H9 (cell line): ENCODE measurements at regions not wholly inside any gene's neighbourhood (a gene's known extent, or its start where the extent isn't known, plus 50 kb on each side); places are given as distances from the start of the nearest gene placed in this dataset.

Experiments used
- DNase-seq: peaks from one replicate; pipeline ENCODE4 v3.0.0-alpha.2; 2017
- H2AFZ ChIP-seq: one replicate; pipeline ENCODE4 v1.6.1; 2013; ENCODE audit warnings: mild to moderate bottlenecking, low read length, control low read depth, moderate library complexity
- H2AK5ac ChIP-seq: 2 replicates; pipeline ENCODE4 v1.6.1; 2013; ENCODE audit warnings: low read length, control low read depth, mixed read lengths; ENCODE audit not compliant: insufficient read length
- H2BK120ac ChIP-seq: one replicate; pipeline ENCODE4 v1.6.1; 2013; ENCODE audit warnings: low read depth, mild to moderate bottlenecking, low read length, control low read depth, inconsistent platforms; ENCODE audit not compliant: poor library complexity, severe bottlenecking
- H2BK12ac ChIP-seq: 2 replicates; pipeline ENCODE4 v1.6.1; 2013; ENCODE audit warnings: low read length, control low read depth, mixed read lengths, low read depth; ENCODE audit not compliant: insufficient read length
- H2BK15ac ChIP-seq: 2 replicates; pipeline ENCODE4 v1.6.1; 2013; ENCODE audit warnings: low read depth, low read length, control low read depth
- H2BK20ac ChIP-seq: one replicate; pipeline ENCODE4 v1.6.1; 2013; ENCODE audit warnings: low read depth, mild to moderate bottlenecking, low read length, control low read depth, inconsistent platforms; ENCODE audit not compliant: poor library complexity, severe bottlenecking
- H2BK5ac ChIP-seq: 2 replicates; pipeline ENCODE4 v1.6.1; 2013; ENCODE audit warnings: low read length, control low read depth, mixed read lengths; ENCODE audit not compliant: insufficient read length
- H3K14ac ChIP-seq: 2 replicates; pipeline ENCODE4 v1.6.1; 2013; ENCODE audit warnings: low read length, control low read depth; ENCODE audit not compliant: insufficient read depth
- H3K18ac ChIP-seq: 2 replicates; pipeline ENCODE4 v1.6.1; 2013; ENCODE audit warnings: low read depth, mild to moderate bottlenecking, mixed read lengths, low read length, control low read depth; ENCODE audit not compliant: insufficient read length
- H3K23ac ChIP-seq: 2 replicates; pipeline ENCODE4 v1.6.1; 2013; ENCODE audit warnings: low read length, control low read depth, mixed read lengths, low read depth; ENCODE audit not compliant: insufficient read length
- H3K23me2 ChIP-seq: 2 replicates; pipeline ENCODE4 v1.6.1; 2013; ENCODE audit warnings: low read depth, mild to moderate bottlenecking, mixed read lengths, low read length, control low read depth; ENCODE audit not compliant: insufficient read length, poor library complexity, severe bottlenecking
- H3K27ac ChIP-seq: 2 replicates; pipeline ENCODE4 v1.5.1; 2013; ENCODE audit warnings: low read length, control low read depth, mixed read lengths, low read depth; ENCODE audit not compliant: insufficient read length
- H3K27me3 ChIP-seq: 2 replicates; pipeline ENCODE4 v1.6.1; 2013; ENCODE audit warnings: low read length, control low read depth, inconsistent platforms; ENCODE audit not compliant: insufficient read depth
- H3K4ac ChIP-seq: 2 replicates; pipeline ENCODE4 v1.6.1; 2013; ENCODE audit warnings: low read depth, mild to moderate bottlenecking, control low read depth, inconsistent platforms, low read length, moderate library complexity
- H3K4me1 ChIP-seq: 2 replicates; pipeline ENCODE4 v1.6.1; 2013; ENCODE audit warnings: low read length, control low read depth, inconsistent platforms; ENCODE audit not compliant: insufficient read depth
- H3K4me2 ChIP-seq: 2 replicates; pipeline ENCODE4 v1.6.1; 2013; ENCODE audit warnings: low read length, control low read depth, mixed read lengths; ENCODE audit not compliant: insufficient read length, insufficient read depth
- H3K56ac ChIP-seq: 2 replicates; pipeline ENCODE4 v1.6.1; 2013; ENCODE audit warnings: low read depth, mild to moderate bottlenecking, mixed read lengths, low read length, control low read depth; ENCODE audit not compliant: insufficient read length
- H3K79me1 ChIP-seq: 2 replicates; pipeline ENCODE4 v1.6.1; 2013; ENCODE audit warnings: low read depth, mild to moderate bottlenecking, moderate library complexity, low read length, control low read depth, inconsistent platforms; ENCODE audit not compliant: insufficient read depth, poor library complexity, severe bottlenecking
- H3K79me2 ChIP-seq: 2 replicates; pipeline ENCODE4 v1.6.1; 2013; ENCODE audit warnings: low read length, control low read depth, inconsistent platforms; ENCODE audit not compliant: insufficient read depth
- H3K9ac ChIP-seq: 2 replicates; pipeline ENCODE4 v1.6.1; 2013; ENCODE audit warnings: low read length, control low read depth, mixed read lengths; ENCODE audit not compliant: insufficient read length; ENCODE audit errors: extremely low read depth
- H3K9me3 ChIP-seq: one replicate; pipeline ENCODE4 v1.6.1; 2013; ENCODE audit warnings: low read depth, low read length, inconsistent platforms; ENCODE audit not compliant: control insufficient read depth
- H3T11ph ChIP-seq: one replicate; pipeline ENCODE4 v1.6.1; 2013; ENCODE audit warnings: mild to moderate bottlenecking, low read length, control low read depth, inconsistent platforms
- H4K20me1 ChIP-seq: one replicate; pipeline ENCODE4 v1.6.1; 2013; ENCODE audit not compliant: control insufficient read depth, insufficient read length, insufficient read depth
- H4K5ac ChIP-seq: 2 replicates; pipeline ENCODE4 v1.6.1; 2013; ENCODE audit warnings: low read depth, mild to moderate bottlenecking, mixed read lengths, low read length, control low read depth; ENCODE audit not compliant: insufficient read length
- H4K8ac ChIP-seq: replicated peaks from 2 replicates; pipeline ENCODE4 v1.6.1; 2013; ENCODE audit warnings: low read length, control low read depth, mixed read lengths, low read depth; ENCODE audit not compliant: insufficient read length
- H4K91ac ChIP-seq: 2 replicates; pipeline ENCODE4 v1.6.1; 2013; ENCODE audit warnings: low read depth, mild to moderate bottlenecking, moderate library complexity, mixed read lengths, low read length, control low read depth; ENCODE audit not compliant: insufficient read length
- H3K27ac Mint-ChIP-seq, 3 experiments: 2 replicates in 2 of 3; 3 replicates in 1 of 3; pipeline ENCODE4 v1.8.0; 2020 to 2021; ENCODE audit warnings: mixed read lengths in 3 of 3, mild to moderate bottlenecking in 1 of 3, moderate library complexity in 1 of 3
- H3K27me3 Mint-ChIP-seq: 2 replicates; pipeline ENCODE4 v1.8.0; 2021; ENCODE audit warnings: low read depth, mild to moderate bottlenecking, moderate library complexity, mixed read lengths
- H3K36me3 Mint-ChIP-seq, 3 experiments: 2 replicates in 2 of 3; 3 replicates in 1 of 3; pipeline ENCODE4 v1.8.0; 2020 to 2021; ENCODE audit warnings: low read depth in 3 of 3, mixed read lengths in 3 of 3; ENCODE audit not compliant: insufficient read depth in 1 of 3
- H3K4me1 Mint-ChIP-seq, 2 experiments: 2 replicates each; pipeline ENCODE4 v1.8.0; 2020; ENCODE audit warnings: mixed read lengths in 2 of 2
- H3K4me3 Mint-ChIP-seq, 2 experiments: 2 replicates in 1 of 2; 3 replicates in 1 of 2; pipeline ENCODE4 v1.8.0; 2020 to 2021; ENCODE audit warnings: mild to moderate bottlenecking in 2 of 2, mixed read lengths in 2 of 2, moderate library complexity in 1 of 2
- H3K9me3 Mint-ChIP-seq, 2 experiments: 2 replicates in 1 of 2; 3 replicates in 1 of 2; pipeline ENCODE4 v1.8.0; 2020; ENCODE audit warnings: mild to moderate bottlenecking in 2 of 2, mixed read lengths in 2 of 2, moderate library complexity in 1 of 2
- CTCF ChIP-seq: fragments of 200-600 bp; sonication (generic); conservative IDR thresholded peaks from 3 replicates; pipeline ENCODE4 v1.8.0; 2021; ENCODE audit warnings: antibody characterized with exemption, mild to moderate bottlenecking
- whole genome bisulfite sequencing: extraction: QIAGEN DNeasy Blood & Tissue Kit; methylation state at CpG from one replicate; pipeline ENCODE4 v1.1.7; 2013; ENCODE audit warnings: missing lambda C conversion rate, low lambda C conversion rate, mixed read lengths; ENCODE audit not compliant: insufficient read length; ENCODE audit errors: extremely low coverage; 5-methylcytosine and 5-hydroxymethylcytosine counted together

GRCh38 chr17:72554508-72554907, 433.7 kb downstream of the SOX9 start:
- no peak overlapping the region for H4K91ac ChIP-seq
- Mint-ChIP-seq H3K27me3 (peaks cover 4% of the 10 kb centered on the region), H3K36me3 (no peaks in the 10 kb centered on the region), H3K9me3 (peaks cover 0 to 4% of the 10 kb centered on the region in 2 experiments; a peak in 3 of 5 replicates), H3K27ac (no peak overlapping the region), H3K4me1 (0 out of 4 replicates have a peak, but pooled peaks cover 0 to 2% of the 10 kb centered on the region in 2 experiments), H3K4me3 (no peak overlapping the region)
- H2BK5ac ChIP-seq: no peak overlapping the region
- no peaks in the 10 kb centered on the region for H3K4me1 ChIP-seq
- no peak overlapping the region for H3K4me2 ChIP-seq
- no peak overlapping the region for H2BK12ac ChIP-seq
- H2BK120ac ChIP-seq: no peak overlapping the region
- H3K9me3 ChIP-seq: no peaks in the 10 kb centered on the region
- no peaks in the 10 kb centered on the region for H3K79me2 ChIP-seq
- H4K5ac ChIP-seq: no peak overlapping the region
- no peak for DNase-seq
- no peak for TF ChIP-seq CTCF
- no peak overlapping the region for H2BK20ac ChIP-seq
- no CpG with 5 or more reads among the region's 5 CpGs for WGBS
- no peak overlapping the region for H3T11ph ChIP-seq
- H4K8ac ChIP-seq: no peak overlapping the region
- H3K27ac ChIP-seq: no peak overlapping the region
- no peaks in the 10 kb centered on the region for H3K79me1 ChIP-seq
- no peak overlapping the region for H2BK15ac ChIP-seq
- no peaks in the 10 kb centered on the region for H3K27me3 ChIP-seq
- no peak overlapping the region for H3K23ac ChIP-seq
- H3K4ac ChIP-seq: no peak overlapping the region
- H3K18ac ChIP-seq: no peak overlapping the region
- H3K56ac ChIP-seq: no peak overlapping the region
- H2AK5ac ChIP-seq: no peak overlapping the region
- H3K23me2 ChIP-seq: no peaks in the 10 kb centered on the region
- H4K20me1 ChIP-seq: peaks cover 4% of the 10 kb centered on the region
- H3K14ac ChIP-seq: no peak overlapping the region
- H2AFZ ChIP-seq: no peak overlapping the region
- no peak overlapping the region for H3K9ac ChIP-seq
